Neural cell (in vitro differentiated cells): ENCODE measurements at regions not wholly inside any gene's neighbourhood (a gene's known extent, or its start where the extent isn't known, plus 50 kb on each side); places are given as distances from the start of the nearest gene placed in this dataset.

Source experiments
- H2AFZ ChIP-seq: fragments of 200-600, 300-800 bp; sonication (generic), shearing (Covaris generic); 2 replicates; pipeline ENCODE4 v1.6.0; 2014; ENCODE audit warnings: low read depth, mild to moderate bottlenecking, antibody characterized with exemption, low read length, moderate library complexity
- H3F3A ChIP-seq: fragments of 200-600 bp; shearing (Covaris generic); 2 replicates; pipeline ENCODE4 v1.6.1; 2016; ENCODE audit warnings: mild to moderate bottlenecking, moderate library complexity, mixed read lengths, antibody characterized with exemption, low read length; ENCODE audit not compliant: insufficient read depth, poor library complexity, severe bottlenecking
- H3K27ac ChIP-seq: fragments of 200-600, 300-800 bp; sonication (generic), shearing (Covaris generic); 2 replicates; pipeline ENCODE4 v1.5.1; 2014; ENCODE audit warnings: mild to moderate bottlenecking, low read length, moderate library complexity
- H3K27me3 ChIP-seq: fragments of 300-800, 200-600 bp; sonication (generic), shearing (Covaris generic); 2 replicates; pipeline ENCODE4 v1.6.0; 2014; ENCODE audit warnings: mild to moderate bottlenecking, low read depth, low read length, moderate library complexity; ENCODE audit not compliant: insufficient read depth
- H3K36me3 ChIP-seq: fragments of 300-800, 200-600 bp; sonication (generic), shearing (Covaris generic); 2 replicates; pipeline ENCODE4 v1.5.1; 2014; ENCODE audit warnings: mild to moderate bottlenecking, antibody characterized with exemption, low read length, moderate library complexity; ENCODE audit not compliant: insufficient read depth
- H3K4me2 ChIP-seq: fragments of 300-800, 200-600 bp; sonication (generic), shearing (Covaris generic); 2 replicates; pipeline ENCODE4 v1.6.0; 2014; ENCODE audit warnings: mild to moderate bottlenecking, low read length
- H3K4me3 ChIP-seq: fragments of 300-800, 200-600 bp; sonication (generic), shearing (Covaris generic); 2 replicates; pipeline ENCODE4 v1.5.1; 2014; ENCODE audit warnings: mild to moderate bottlenecking, low read length, moderate library complexity
- H3K79me2 ChIP-seq: fragments of 200-600 bp; shearing (Covaris generic); replicated peaks from 2 replicates; pipeline ENCODE4 v1.6.0; 2014; ENCODE audit warnings: mild to moderate bottlenecking, low read length, moderate library complexity; ENCODE audit not compliant: insufficient read depth
- H3K9ac ChIP-seq: fragments of 300-800, 200-600 bp; sonication (generic), shearing (Covaris generic); 2 replicates; pipeline ENCODE4 v1.6.1; 2016; ENCODE audit warnings: mild to moderate bottlenecking, low read length, mixed read lengths
- H3K9me2 ChIP-seq: fragments of 200-600 bp; shearing (Covaris generic); 2 replicates; pipeline ENCODE4 v1.6.1; 2016; ENCODE audit warnings: mild to moderate bottlenecking, low read length, mixed read lengths; ENCODE audit not compliant: insufficient read depth
- H3K9me3 ChIP-seq: fragments of 200-600, 300-800 bp; sonication (generic), shearing (Covaris generic); 2 replicates; pipeline ENCODE4 v1.6.1; 2016; ENCODE audit warnings: mild to moderate bottlenecking, mixed run types, low read length, moderate library complexity, mixed read lengths
- H4K20me1 ChIP-seq: fragments of 200-600 bp; shearing (Covaris generic); 2 replicates; pipeline ENCODE4 v1.6.1; 2016; ENCODE audit warnings: mild to moderate bottlenecking, mixed run types; ENCODE audit not compliant: insufficient read depth
- CTCF ChIP-seq: fragments of 450-650 bp; IDR thresholded peaks from 2 replicates; pipeline ENCODE4 v1.5.1; 2014; ENCODE audit warnings: antibody characterized with exemption, mild to moderate bottlenecking, moderate library complexity; ENCODE audit not compliant: poor library complexity, severe bottlenecking
- EP300 ChIP-seq: fragments of 450-650 bp; conservative IDR thresholded peaks from 2 replicates; pipeline ENCODE4 v1.6.1; 2014; ENCODE audit warnings: antibody characterized with exemption, mild to moderate bottlenecking, moderate library complexity; ENCODE audit not compliant: poor library complexity, severe bottlenecking
- EZH2 ChIP-seq: fragments of 200-600, 300-800 bp; shearing (Covaris generic), sonication (generic); IDR thresholded peaks from 2 replicates; pipeline ENCODE4 v1.6.1; 2014; ENCODE audit warnings: antibody characterized with exemption, low read length, borderline replicate concordance, mild to moderate bottlenecking; ENCODE audit not compliant: insufficient read depth, poor library complexity, severe bottlenecking
- MXI1 ChIP-seq: fragments of 450-650 bp; conservative IDR thresholded peaks from 2 replicates; pipeline ENCODE4 v1.6.1; 2014; ENCODE audit warnings: antibody characterized with exemption, mild to moderate bottlenecking; ENCODE audit not compliant: poor library complexity, severe bottlenecking
- POLR2AphosphoS5 ChIP-seq: IDR thresholded peaks from 2 replicates; pipeline ENCODE4 v1.6.1; 2012
- RAD21 ChIP-seq: fragments of 450-650 bp; conservative IDR thresholded peaks from 2 replicates; pipeline ENCODE4 v1.6.1; 2014; ENCODE audit warnings: antibody characterized with exemption, mild to moderate bottlenecking, moderate library complexity
- REST ChIP-seq: IDR thresholded peaks from 2 replicates; pipeline ENCODE4 v1.6.1; 2012; ENCODE audit warnings: borderline replicate concordance
- SMC3 ChIP-seq: fragments of 450-650 bp; conservative IDR thresholded peaks from 2 replicates; pipeline ENCODE4 v1.6.1; 2014; ENCODE audit warnings: antibody characterized with exemption, mild to moderate bottlenecking, moderate library complexity; ENCODE audit not compliant: poor library complexity
- TAF1 ChIP-seq: IDR thresholded peaks from 2 replicates; pipeline ENCODE4 v1.6.1; 2012; ENCODE audit warnings: low read depth

GRCh38 chr1:106700211-106700610 lies 356.3 kb upstream of the PRMT6 start:
- Histone ChIP-seq H3K27ac (no peak overlapping the region), H4K20me1 (no peaks in the 10 kb centered on the region), H3K9ac (no peak overlapping the region), H3K27me3 (no peaks in the 10 kb centered on the region), H2AFZ (no peak overlapping the region), H3K9me3 (no peaks in the 10 kb centered on the region), H3K4me3 (no peak overlapping the region), H3K9me2 (no peaks in the 10 kb centered on the region), H3K4me2 (no peak overlapping the region), H3K36me3 (no peaks in the 10 kb centered on the region), H3F3A (no peaks in the 10 kb centered on the region), H3K79me2 (no peaks in the 10 kb centered on the region)
- no peak for TF ChIP-seq CTCF
- TF ChIP-seq EZH2, result no peak
- TF ChIP-seq TAF1, result no peak
- TF ChIP-seq SMC3, result no peak
- no peak for TF ChIP-seq REST
- no peak for TF ChIP-seq EP300
- no peak for TF ChIP-seq RAD21
- TF ChIP-seq POLR2AphosphoS5, result no peak
- TF ChIP-seq MXI1, result no peak

DNA sequence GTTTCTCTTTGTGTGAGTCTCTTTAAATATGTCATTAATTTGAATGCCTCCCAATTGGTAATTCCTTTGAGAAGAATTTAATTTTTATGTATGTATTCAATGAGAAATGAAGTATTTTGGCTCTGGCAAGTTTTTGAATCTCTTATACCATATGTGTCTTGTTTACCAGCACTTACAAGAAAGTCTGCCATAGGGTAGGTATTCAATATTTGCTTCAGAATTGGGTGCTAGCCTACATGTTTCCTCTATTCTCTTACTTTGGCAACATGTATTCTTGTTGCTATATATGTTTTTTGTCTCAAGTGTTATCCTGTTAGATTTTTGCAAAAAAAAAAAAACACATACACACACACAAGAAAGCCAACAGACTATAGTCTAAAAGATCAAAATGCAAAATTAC lies 350.5 kb upstream of the PRMT6 start:
- Histone ChIP-seq H2AFZ (no peak overlapping the region), H3K9me2 (no peaks in the 10 kb centered on the region), H3F3A (no peaks in the 10 kb centered on the region), H3K27ac (no peak overlapping the region), H3K36me3 (no peaks in the 10 kb centered on the region), H3K79me2 (no peaks in the 10 kb centered on the region), H3K4me2 (no peak overlapping the region), H3K9me3 (no peaks in the 10 kb centered on the region), H3K4me3 (no peak overlapping the region), H3K9ac (no peak overlapping the region), H3K27me3 (no peaks in the 10 kb centered on the region), H4K20me1 (no peaks in the 10 kb centered on the region)
- TF ChIP-seq SMC3, result no peak
- TF ChIP-seq CTCF, result no peak
- TF ChIP-seq RAD21, result no peak
- no peak for TF ChIP-seq MXI1
- no peak for TF ChIP-seq EZH2
- TF ChIP-seq EP300, result no peak
- no peak for TF ChIP-seq REST
- no peak for TF ChIP-seq TAF1
- no peak for TF ChIP-seq POLR2AphosphoS5
